HepG2 (cell line): ENCODE measurements at regions not wholly inside any gene's neighbourhood (a gene's known extent, or its start where the extent isn't known, plus 50 kb on each side); places are given as distances from the start of the nearest gene placed in this dataset.

ENCODE experiments used
- ATAC-seq: fragments of 200-7000 bp; cut with Tn5 transposase; 3 replicates; pipeline ENCODE4 v1.9.1; 2020; ENCODE audit warnings: mild to moderate bottlenecking, moderate library complexity
- BruUV-seq: library from RNA; stranded (reverse); fragments of 400-500 nt; replicated peaks from 2 replicates; lab custom pipeline; 2021; lab: Mats Ljungman, UMichigan
- CTCF ChIA-PET: fragments of 300-600 bp; formaldehyde crosslinking; extraction: SDS; loops from one replicate; lab custom pipeline; 2021; ENCODE audit warnings: low total read pairs, inconsistent platforms, low intra/inter-chr PET ratio; lab: Yijun Ruan, JAX
- POLR2A ChIA-PET: fragments of 350-600 bp; sonication (Branson Sonifier 250); formaldehyde crosslinking; loops from one replicate; lab custom pipeline; 2020; ENCODE audit warnings: antibody characterized with exemption, inconsistent platforms; lab: Yijun Ruan, JAX
- DNase-seq: peaks from one replicate; pipeline ENCODE4 v3.0.0-alpha.2; 2015; ENCODE audit warnings: low spot score
- FAIRE-seq: peaks from 3 replicates; lab custom pipeline; 2011; peaks lifted over from hg19 to GRCh38; lab: Jason Lieb, UNC
- H2AFZ ChIP-seq: one replicate; pipeline ENCODE4 v1.6.1; 2011; ENCODE audit warnings: low read length, inconsistent platforms
- H3K27ac ChIP-seq: fragments of 300-600 bp; 3 replicates; pipeline ENCODE4 v1.8.0; 2011; ENCODE audit warnings: mixed run types, mild to moderate bottlenecking, mixed read lengths, low read length, inconsistent platforms; ENCODE audit not compliant: insufficient read depth; ENCODE audit errors: extremely low read length
- H3K27me3 ChIP-seq, 2 experiments: fragments of 200-600 bp in 1 of 2; 2 replicates in 1 of 2; 3 replicates in 1 of 2; pipeline versions ENCODE4 v1.6.0 to v1.8.0; 2011; ENCODE audit warnings: low read length in 2 of 2, mild to moderate bottlenecking in 2 of 2, moderate library complexity in 2 of 2, inconsistent platforms in 1 of 2; ENCODE audit not compliant: insufficient read depth in 2 of 2, control insufficient read depth in 1 of 2
- H3K36me3 ChIP-seq, 2 experiments: fragments of 200-600 bp in 1 of 2; replicated peaks in 1 of 2; 2 replicates in 1 of 2; 3 replicates in 1 of 2; pipeline versions ENCODE4 v1.5.1 to v1.8.0; 2011; ENCODE audit warnings: low read length in 2 of 2, inconsistent platforms in 1 of 2; ENCODE audit not compliant: insufficient read depth in 2 of 2, control insufficient read depth in 1 of 2
- H3K4me1 ChIP-seq: 2 replicates; pipeline ENCODE4 v1.5.1; 2012; ENCODE audit warnings: low read length, inconsistent platforms; ENCODE audit not compliant: insufficient read depth
- H3K4me2 ChIP-seq: 2 replicates; pipeline ENCODE4 v1.6.0; 2011; ENCODE audit warnings: low read depth, low read length, inconsistent platforms
- H3K4me3 ChIP-seq, 3 experiments: fragments of 200-600 bp in 1 of 3; sonication (generic), shearing (Covaris generic) in 1 of 3; replicated peaks in 1 of 3; 2 replicates each; pipeline ENCODE4 v1.5.1; 2011 to 2016; ENCODE audit warnings: low read length in 3 of 3, inconsistent platforms in 2 of 3, low read depth in 2 of 3, mild to moderate bottlenecking in 2 of 3, control low read depth in 1 of 3, mixed read lengths in 1 of 3; ENCODE audit not compliant: insufficient read depth in 1 of 3
- H3K79me2 ChIP-seq: one replicate; pipeline ENCODE4 v1.6.1; 2011; ENCODE audit warnings: low read length, inconsistent platforms; ENCODE audit not compliant: insufficient read depth
- H3K9ac ChIP-seq: 2 replicates; pipeline ENCODE4 v1.6.0; 2011; ENCODE audit warnings: mild to moderate bottlenecking, low read depth, low read length, inconsistent platforms; ENCODE audit not compliant: insufficient read depth
- H3K9me3 ChIP-seq: 2 replicates; pipeline ENCODE4 v1.5.1; 2012; ENCODE audit warnings: mild to moderate bottlenecking, low read length
- H4K20me1 ChIP-seq: 2 replicates; pipeline ENCODE4 v1.6.0; 2011; ENCODE audit warnings: inconsistent platforms, mild to moderate bottlenecking, low read length, moderate library complexity; ENCODE audit not compliant: insufficient read depth
- E2F1 ChIP-seq: sonication (generic); formaldehyde crosslinking; IDR thresholded peaks from 2 replicates; pipeline ENCODE4 v1.5.0; 2020; ENCODE audit warnings: missing genetic modification reagents
- ETV5 ChIP-seq: IDR thresholded peaks from 2 replicates; pipeline ENCODE4 v1.6.1; 2018; ENCODE audit warnings: missing biosample characterization, missing genetic modification reagents, inconsistent platforms, borderline replicate concordance
- MXD3 ChIP-seq: IDR thresholded peaks from 2 replicates; pipeline ENCODE4 v1.6.1; 2016; ENCODE audit warnings: mild to moderate bottlenecking, missing biosample characterization, missing genetic modification reagents
- NR2F2 ChIP-seq: IDR thresholded peaks from 2 replicates; pipeline ENCODE4 v1.6.1; 2012; ENCODE audit warnings: low read depth, inconsistent platforms, borderline replicate concordance
- RARG ChIP-seq: sonication (generic); formaldehyde crosslinking; IDR thresholded peaks from 2 replicates; pipeline ENCODE4 v1.4.0; 2020; ENCODE audit warnings: low read depth, mild to moderate bottlenecking, missing genetic modification reagents
- RBM39 ChIP-seq: fragments of 200-400 bp; formaldehyde crosslinking; IDR thresholded peaks from one replicate; pipeline ENCODE4 v1.6.1; 2018; ENCODE audit warnings: antibody characterized with exemption, mild to moderate bottlenecking, low read depth, low read length; ENCODE audit not compliant: poor library complexity, severe bottlenecking
- SOX5 ChIP-seq: IDR thresholded peaks from 2 replicates; pipeline ENCODE4 v1.6.1; 2016; ENCODE audit warnings: borderline replicate concordance
- TEAD2 ChIP-seq: sonication (generic); formaldehyde crosslinking; IDR thresholded peaks from 2 replicates; pipeline ENCODE4 v1.9.0; 2021; ENCODE audit warnings: missing genetic modification reagents
- THRA ChIP-seq: sonication (generic); formaldehyde crosslinking; IDR thresholded peaks from 2 replicates; pipeline ENCODE4 v1.4.0; 2020; ENCODE audit warnings: missing genetic modification reagents, borderline replicate concordance
- U2AF2 ChIP-seq: fragments of 200-400 bp; formaldehyde crosslinking; IDR thresholded peaks from 2 replicates; pipeline ENCODE4 v1.6.1; 2017; ENCODE audit warnings: low read depth, mild to moderate bottlenecking, low read length
- ZFP41 ChIP-seq: sonication (generic); formaldehyde crosslinking; IDR thresholded peaks from 2 replicates; pipeline ENCODE4 v1.4.0; 2020; ENCODE audit warnings: mild to moderate bottlenecking, missing genetic modification reagents, borderline replicate concordance
- ZNF343 ChIP-seq: sonication (generic); formaldehyde crosslinking; IDR thresholded peaks from 2 replicates; pipeline ENCODE4 v1.4.0; 2020; ENCODE audit warnings: mild to moderate bottlenecking, missing genetic modification reagents
- ZNF441 ChIP-seq: sonication (generic); formaldehyde crosslinking; IDR thresholded peaks from 2 replicates; pipeline ENCODE4 v1.7.0; 2021; ENCODE audit warnings: missing genetic modification reagents, borderline replicate concordance
- ZNF501 ChIP-seq: sonication (generic); formaldehyde crosslinking; IDR thresholded peaks from 2 replicates; pipeline ENCODE4 v1.5.1; 2020; ENCODE audit warnings: mild to moderate bottlenecking, moderate library complexity, missing genetic modification reagents
- ZNF724P ChIP-seq: sonication (generic); formaldehyde crosslinking; IDR thresholded peaks from 2 replicates; pipeline ENCODE4 v1.8.0; 2022; ENCODE audit warnings: missing genetic modification reagents, borderline replicate concordance
- WGBS: methylation state at CpG from one replicate; pipeline ENCODE4 v1.1.6; 2017; ENCODE audit warnings: low lambda C conversion rate; 5-methylcytosine and 5-hydroxymethylcytosine counted together
- in situ Hi-C: cut with HindIII; loops from 2 replicates; pipeline ENCODE4 v1.10.0; 2017; ENCODE audit warnings: low pct_unique_long_range_greater_than_20kb; ENCODE audit not compliant: extremely low pct_ligation_motif_present
- intact Hi-C: fragments of 100-400 bp; cut with micrococcal nuclease; formaldehyde crosslinking; loops from one replicate; pipeline ENCODE4 v1.10.0; 2022; ENCODE audit not compliant: unreplicated experiment

GRCh38 chr1:147833231-147833860, 69.2 kb upstream of the GJA8 start:
- CTCF ChIA-PET = no interaction called here
- H3K36me3 ChIP-seq = no peaks in the 10 kb centered on the region
- H3K79me2 ChIP-seq = no peaks in the 10 kb centered on the region
- H3K9me3 ChIP-seq = no peaks in the 10 kb centered on the region
- no peak for FAIRE-seq
- no peaks in the 10 kb centered on the region; a peak in 1 of 5 replicates for H3K27me3 ChIP-seq
- POLR2A ChIA-PET = no interaction called here
- no peak overlapping the region for H3K4me3 ChIP-seq
- ATAC-seq = no peak
- no peak overlapping the region for H3K4me2 ChIP-seq
- DNase-seq = no peak
- TF ChIP-seq SOX5 = no peak
- TF ChIP-seq ZNF724P (CRISPR knock-in tag) = no peak
- in situ Hi-C loops = no loop called here
- intact Hi-C loops = no loop called here
- no peaks in the 10 kb centered on the region for H3K4me1 ChIP-seq
- no peak overlapping the region for H3K9ac ChIP-seq
- H3K27ac ChIP-seq = no peak overlapping the region
- H2AFZ ChIP-seq = no peak overlapping the region
- 42% methylated on average over 3 of the region's 3 CpGs for WGBS
- BruUV-seq = no TSS peak
- H4K20me1 ChIP-seq = no peaks in the 10 kb centered on the region

GRCh38 chr1:147834181-147834580, 68.4 kb upstream of the GJA8 start:
- Histone ChIP-seq H2AFZ (no peak overlapping the region), H3K4me2 (no peak overlapping the region), H3K9me3 (no peaks in the 10 kb centered on the region), H3K27ac (no peak overlapping the region), H3K9ac (no peak overlapping the region), H3K36me3 (no peaks in the 10 kb centered on the region), H4K20me1 (no peaks in the 10 kb centered on the region), H3K4me3 (no peak overlapping the region), H3K27me3 (no peaks in the 10 kb centered on the region; a peak in 1 of 5 replicates), H3K79me2 (no peaks in the 10 kb centered on the region), H3K4me1 (no peaks in the 10 kb centered on the region)
- no TSS peak for BruUV-seq
- no peak for FAIRE-seq
- POLR2A ChIA-PET = no interaction called here
- DNase-seq = no peak
- no peak for ATAC-seq
- in situ Hi-C loops = no loop called here
- intact Hi-C loops = no loop called here
- 24% methylated on average over 4 of the region's 4 CpGs for WGBS
- CTCF ChIA-PET = no interaction called here
- TF ChIP-seq TEAD2 (CRISPR knock-in tag) (no peak), ZNF441 (CRISPR knock-in tag) (no peak), U2AF2 (no peak), ZNF343 (CRISPR knock-in tag) (no peak), ZNF501 (CRISPR knock-in tag) (no peak), NR2F2 (no peak), ETV5 (no peak), RARG (CRISPR knock-in tag) (no peak), MXD3 (no peak), ZFP41 (no peak), RBM39 (no peak), E2F1 (no peak), THRA (no peak)
